GM19395 (cell line): ENCODE measurements at regions not wholly inside any gene's neighbourhood (a gene's known extent, or its start where the extent isn't known, plus 50 kb on each side); places are given as distances from the start of the nearest gene placed in this dataset.
A peak's percentile ranks its signal among the peaks of the same experiment; 100 is the strongest.

Source experiments
- ATAC-seq: cut with Tn5 transposase; IDR thresholded peaks from one replicate; pipeline ENCODE4 v1.9.1; 2021; ENCODE audit warnings: mild to moderate bottlenecking, moderate library complexity; ENCODE audit not compliant: unreplicated experiment

GRCh38 chr2:12105180-12105579, 358.7 kb downstream of the LPIN1 start:
- no peak for ATAC-seq

GRCh38 chr2:12106440-12107080, 360.1 kb downstream of the LPIN1 start:
- no peak for ATAC-seq

GRCh38 chr2:12107321-12107720, 360.9 kb downstream of the LPIN1 start:
- ATAC-seq, result no peak

- no peak for ATAC-seq
Observed at GRCh38 chr2:12107939-12108338, 361.5 kb downstream of the LPIN1 start.

GRCh38 chr2:12109363-12110017, 363.1 kb downstream of the LPIN1 start:
- ATAC-seq, result no peak

- ATAC-seq, result no peak
Observed at GRCh38 chr2:12110074-12110473, 363.6 kb downstream of the LPIN1 start.

GRCh38 chr2:12110481-12110880, 364.0 kb downstream of the LPIN1 start:
- ATAC-seq, result no peak

GRCh38 chr2:12113412-12113811, 367.0 kb downstream of the LPIN1 start:
- no peak for ATAC-seq

- no peak for ATAC-seq
Observed at GRCh38 chr2:12114816-12115215, 368.4 kb downstream of the LPIN1 start.

GRCh38 chr2:12116228-12116750, 369.9 kb downstream of the LPIN1 start:
- ATAC-seq, result peak; percentile 65

GRCh38 chr2:12119841-12120240, 373.4 kb downstream of the LPIN1 start:
- no peak for ATAC-seq

- ATAC-seq, result no peak
Observed at GRCh38 chr2:12120281-12121150, 374.1 kb downstream of the LPIN1 start.

GRCh38 chr2:12124790-12125189, 378.4 kb downstream of the LPIN1 start:
- no peak for ATAC-seq

- ATAC-seq, result no peak
Observed at GRCh38 chr2:12126318-12126717, 379.9 kb downstream of the LPIN1 start.

GRCh38 chr2:12127638-12128037, 381.2 kb downstream of the LPIN1 start:
- ATAC-seq, result peak; percentile 52

GRCh38 chr2:12131975-12132374, 385.5 kb downstream of the LPIN1 start:
- ATAC-seq, result no peak

GRCh38 chr2:12141618-12142258, 395.3 kb downstream of the LPIN1 start:
- ATAC-seq, result no peak

- ATAC-seq, result no peak
Observed at GRCh38 chr2:12151716-12152115, 405.3 kb downstream of the LPIN1 start.

- ATAC-seq, result no peak
Observed at GRCh38 chr2:12152888-12153287, 406.5 kb downstream of the LPIN1 start.

GRCh38 chr2:12155303-12156051, 409.0 kb downstream of the LPIN1 start:
- no peak for ATAC-seq
